HepG2 (cell line): ENCODE measurements at regions not wholly inside any gene's neighbourhood (a gene's known extent, or its start where the extent isn't known, plus 50 kb on each side); places are given as distances from the start of the nearest gene placed in this dataset.

Source experiments
- ATAC-seq: fragments of 200-7000 bp; cut with Tn5 transposase; 3 replicates; pipeline ENCODE4 v1.9.1; 2020; ENCODE audit warnings: mild to moderate bottlenecking, moderate library complexity
- BruUV-seq: library from RNA; stranded (reverse); fragments of 400-500 nt; replicated peaks from 2 replicates; lab custom pipeline; 2021; lab: Mats Ljungman, UMichigan
- CTCF ChIA-PET: fragments of 300-600 bp; formaldehyde crosslinking; extraction: SDS; loops from one replicate; lab custom pipeline; 2021; ENCODE audit warnings: low total read pairs, inconsistent platforms, low intra/inter-chr PET ratio; lab: Yijun Ruan, JAX
- POLR2A ChIA-PET: fragments of 350-600 bp; sonication (Branson Sonifier 250); formaldehyde crosslinking; loops from one replicate; lab custom pipeline; 2020; ENCODE audit warnings: antibody characterized with exemption, inconsistent platforms; lab: Yijun Ruan, JAX
- DNase-seq: peaks from one replicate; pipeline ENCODE4 v3.0.0-alpha.2; 2015; ENCODE audit warnings: low spot score
- FAIRE-seq: peaks from 3 replicates; lab custom pipeline; 2011; peaks lifted over from hg19 to GRCh38; lab: Jason Lieb, UNC
- H2AFZ ChIP-seq: one replicate; pipeline ENCODE4 v1.6.1; 2011; ENCODE audit warnings: low read length, inconsistent platforms
- H3K27ac ChIP-seq: fragments of 300-600 bp; 3 replicates; pipeline ENCODE4 v1.8.0; 2011; ENCODE audit warnings: mixed run types, mild to moderate bottlenecking, mixed read lengths, low read length, inconsistent platforms; ENCODE audit not compliant: insufficient read depth; ENCODE audit errors: extremely low read length
- H3K27me3 ChIP-seq, 2 experiments: fragments of 200-600 bp in 1 of 2; 2 replicates in 1 of 2; 3 replicates in 1 of 2; pipeline versions ENCODE4 v1.6.0 to v1.8.0; 2011; ENCODE audit warnings: low read length in 2 of 2, mild to moderate bottlenecking in 2 of 2, moderate library complexity in 2 of 2, inconsistent platforms in 1 of 2; ENCODE audit not compliant: insufficient read depth in 2 of 2, control insufficient read depth in 1 of 2
- H3K36me3 ChIP-seq, 2 experiments: fragments of 200-600 bp in 1 of 2; replicated peaks in 1 of 2; 2 replicates in 1 of 2; 3 replicates in 1 of 2; pipeline versions ENCODE4 v1.5.1 to v1.8.0; 2011; ENCODE audit warnings: low read length in 2 of 2, inconsistent platforms in 1 of 2; ENCODE audit not compliant: insufficient read depth in 2 of 2, control insufficient read depth in 1 of 2
- H3K4me1 ChIP-seq: 2 replicates; pipeline ENCODE4 v1.5.1; 2012; ENCODE audit warnings: low read length, inconsistent platforms; ENCODE audit not compliant: insufficient read depth
- H3K4me2 ChIP-seq: 2 replicates; pipeline ENCODE4 v1.6.0; 2011; ENCODE audit warnings: low read depth, low read length, inconsistent platforms
- H3K4me3 ChIP-seq, 3 experiments: fragments of 200-600 bp in 1 of 3; sonication (generic), shearing (Covaris generic) in 1 of 3; replicated peaks in 1 of 3; 2 replicates each; pipeline ENCODE4 v1.5.1; 2011 to 2016; ENCODE audit warnings: low read length in 3 of 3, inconsistent platforms in 2 of 3, low read depth in 2 of 3, mild to moderate bottlenecking in 2 of 3, control low read depth in 1 of 3, mixed read lengths in 1 of 3; ENCODE audit not compliant: insufficient read depth in 1 of 3
- H3K79me2 ChIP-seq: one replicate; pipeline ENCODE4 v1.6.1; 2011; ENCODE audit warnings: low read length, inconsistent platforms; ENCODE audit not compliant: insufficient read depth
- H3K9ac ChIP-seq: 2 replicates; pipeline ENCODE4 v1.6.0; 2011; ENCODE audit warnings: mild to moderate bottlenecking, low read depth, low read length, inconsistent platforms; ENCODE audit not compliant: insufficient read depth
- H3K9me3 ChIP-seq: 2 replicates; pipeline ENCODE4 v1.5.1; 2012; ENCODE audit warnings: mild to moderate bottlenecking, low read length
- H4K20me1 ChIP-seq: 2 replicates; pipeline ENCODE4 v1.6.0; 2011; ENCODE audit warnings: inconsistent platforms, mild to moderate bottlenecking, low read length, moderate library complexity; ENCODE audit not compliant: insufficient read depth
- ATF7 ChIP-seq, 2 experiments: fragments of 450-650 bp in 1 of 2; sonication (generic) in 1 of 2; formaldehyde crosslinking in 1 of 2; IDR thresholded peaks; 2 replicates each; pipeline versions ENCODE4 v1.4.0 to v1.6.1; 2016 to 2020; ENCODE audit warnings: antibody characterized with exemption in 1 of 2, mild to moderate bottlenecking in 1 of 2, missing genetic modification reagents in 1 of 2
- GABPA ChIP-seq, 2 experiments: IDR thresholded peaks; 2 replicates each; pipeline ENCODE4 v1.6.1; 2011 to 2016; ENCODE audit warnings: low read depth in 2 of 2, low read length in 1 of 2, missing biosample characterization in 1 of 2, missing genetic modification characterization in 1 of 2
- HNRNPUL1 ChIP-seq: fragments of 200-400 bp; formaldehyde crosslinking; IDR thresholded peaks from 2 replicates; pipeline ENCODE4 v1.6.1; 2017; ENCODE audit warnings: low read depth, mild to moderate bottlenecking, low read length, moderate library complexity
- HOMEZ ChIP-seq: IDR thresholded peaks from 2 replicates; pipeline ENCODE4 v1.6.1; 2016; ENCODE audit warnings: low read depth
- IKZF4 ChIP-seq: sonication (generic); formaldehyde crosslinking; IDR thresholded peaks from 2 replicates; pipeline ENCODE4 v1.5.1; 2020; ENCODE audit warnings: borderline replicate concordance, mild to moderate bottlenecking, low read depth, missing genetic modification reagents; ENCODE audit errors: not compliant biosample characterization
- KAT7 ChIP-seq: IDR thresholded peaks from 2 replicates; pipeline ENCODE4 v1.6.1; 2018; ENCODE audit warnings: borderline replicate concordance, missing compliant biosample characterization
- STAT5B ChIP-seq: sonication (generic); formaldehyde crosslinking; IDR thresholded peaks from 2 replicates; pipeline ENCODE4 v1.4.0; 2020; ENCODE audit warnings: missing genetic modification reagents
- THAP7 ChIP-seq: sonication (generic); formaldehyde crosslinking; IDR thresholded peaks from 2 replicates; pipeline ENCODE4 v1.8.1; 2023; ENCODE audit warnings: mild to moderate bottlenecking, missing genetic modification reagents
- TP53 ChIP-seq: sonication (generic); formaldehyde crosslinking; conservative IDR thresholded peaks from 2 replicates; pipeline ENCODE4 v1.4.0; 2020; ENCODE audit warnings: missing genetic modification reagents
- ZFP36 ChIP-seq: fragments of 150-350 bp; IDR thresholded peaks from 2 replicates; pipeline ENCODE4 v1.6.1; 2018; ENCODE audit warnings: borderline replicate concordance, low read length, low read depth; ENCODE audit not compliant: partially characterized antibody
- ZNF143 ChIP-seq: sonication (generic); formaldehyde crosslinking; IDR thresholded peaks from 2 replicates; pipeline ENCODE4 v1.4.0; 2020; ENCODE audit warnings: missing genetic modification reagents
- ZNF292 ChIP-seq: sonication (generic); formaldehyde crosslinking; IDR thresholded peaks from 2 replicates; pipeline ENCODE4 v1.8.1; 2022; ENCODE audit warnings: mild to moderate bottlenecking, low read depth, missing genetic modification reagents, borderline replicate concordance
- ZNF343 ChIP-seq: sonication (generic); formaldehyde crosslinking; IDR thresholded peaks from 2 replicates; pipeline ENCODE4 v1.4.0; 2020; ENCODE audit warnings: mild to moderate bottlenecking, missing genetic modification reagents
- ZNF350 ChIP-seq: sonication (generic); formaldehyde crosslinking; IDR thresholded peaks from 2 replicates; pipeline ENCODE4 v1.4.0; 2020; ENCODE audit warnings: mild to moderate bottlenecking, low read depth, missing genetic modification reagents, borderline replicate concordance
- ZNF564 ChIP-seq: sonication (generic); formaldehyde crosslinking; IDR thresholded peaks from 2 replicates; pipeline ENCODE4 v1.8.1; 2023; ENCODE audit warnings: mild to moderate bottlenecking, missing genetic modification reagents
- ZNF691 ChIP-seq: sonication (generic); formaldehyde crosslinking; IDR thresholded peaks from 2 replicates; pipeline ENCODE4 v1.4.0; 2020; ENCODE audit warnings: missing genetic modification reagents, low read depth, mild to moderate bottlenecking, borderline replicate concordance
- ZNF703 ChIP-seq: sonication (generic); formaldehyde crosslinking; IDR thresholded peaks from 2 replicates; pipeline ENCODE4 v1.5.1; 2020; ENCODE audit warnings: missing genetic modification reagents, mild to moderate bottlenecking, moderate library complexity, borderline replicate concordance
- WGBS: methylation state at CpG from one replicate; pipeline ENCODE4 v1.1.6; 2017; ENCODE audit warnings: low lambda C conversion rate; 5-methylcytosine and 5-hydroxymethylcytosine counted together
- in situ Hi-C: cut with HindIII; loops from 2 replicates; pipeline ENCODE4 v1.10.0; 2017; ENCODE audit warnings: low pct_unique_long_range_greater_than_20kb; ENCODE audit not compliant: extremely low pct_ligation_motif_present
- intact Hi-C: fragments of 100-400 bp; cut with micrococcal nuclease; formaldehyde crosslinking; loops from one replicate; pipeline ENCODE4 v1.10.0; 2022; ENCODE audit not compliant: unreplicated experiment

DNA sequence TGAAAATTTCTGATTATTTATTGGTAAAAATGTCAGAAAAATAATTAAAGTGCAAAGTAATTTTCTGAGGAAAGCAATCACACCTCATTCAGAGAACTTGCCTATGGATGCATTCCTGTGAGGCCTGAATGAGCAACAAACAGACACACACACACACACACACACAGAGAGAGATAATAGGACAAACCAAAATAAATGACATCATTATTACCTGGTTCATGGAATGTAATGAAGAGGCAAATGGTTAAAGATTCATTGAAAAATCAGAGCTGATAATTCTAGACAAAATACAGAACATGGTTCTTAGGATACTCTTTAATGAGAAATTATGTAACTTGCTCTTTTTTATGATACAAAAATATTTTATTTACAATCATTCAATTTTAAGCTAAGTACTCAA, 490.6 kb upstream of the POU3F2 start:
- DNase-seq (no peak), FAIRE-seq (no peak), ATAC-seq (no peak)
- H3K9ac ChIP-seq: no peak overlapping the region
- intact Hi-C loops: no loop called here
- ChIA-PET CTCF (no interaction called here), POLR2A (no interaction called here)
- no peak overlapping the region for H3K4me2 ChIP-seq
- no peaks in the 10 kb centered on the region for H3K36me3 ChIP-seq
- no peak overlapping the region for H2AFZ ChIP-seq
- H3K27ac ChIP-seq: no peak overlapping the region
- no peaks in the 10 kb centered on the region for H3K4me1 ChIP-seq
- H3K9me3 ChIP-seq: no peaks in the 10 kb centered on the region
- in situ Hi-C loops: no loop called here
- no peak overlapping the region for H3K4me3 ChIP-seq
- no TSS peak for BruUV-seq
- TF ChIP-seq KAT7 (CRISPR knock-in tag) (no peak), ATF7 (IDR thresholded peaks at IDR 0.05) (peak; percentile 91), ATF7 (CRISPR knock-in tag; IDR thresholded peaks at IDR 0.05) (no peak), HOMEZ (CRISPR knock-in tag) (no peak)
- H4K20me1 ChIP-seq: no peaks in the 10 kb centered on the region
- no peaks in the 10 kb centered on the region; a peak in 1 of 5 replicates for H3K27me3 ChIP-seq
- H3K79me2 ChIP-seq: no peaks in the 10 kb centered on the region

- no peaks in the 10 kb centered on the region for H3K27me3 ChIP-seq
- H3K79me2 ChIP-seq: no peaks in the 10 kb centered on the region
- H2AFZ ChIP-seq: no peak overlapping the region
- in situ Hi-C loops: no loop called here
- H3K4me1 ChIP-seq: no peaks in the 10 kb centered on the region
- no peaks in the 10 kb centered on the region for H3K9me3 ChIP-seq
- H3K9ac ChIP-seq: no peak overlapping the region
- FAIRE-seq: no peak
- no peaks in the 10 kb centered on the region for H4K20me1 ChIP-seq
- WGBS: 47% methylated on average over 2 of the region's 2 CpGs
- CTCF ChIA-PET: no interaction called here
- no peak overlapping the region for H3K4me3 ChIP-seq
- no TSS peak for BruUV-seq
- no peak for DNase-seq
- ATAC-seq: no peak
- intact Hi-C loops: no loop called here
- H3K36me3 ChIP-seq: no peaks in the 10 kb centered on the region
- no peak overlapping the region for H3K27ac ChIP-seq
- H3K4me2 ChIP-seq: no peak overlapping the region
- POLR2A ChIA-PET: no interaction called here
- TF ChIP-seq GABPA (IDR thresholded peaks at IDR 0.05; ENCODE audit: low read depth, low read length) (no peak), GABPA (CRISPR knock-in tag; IDR thresholded peaks at IDR 0.05; ENCODE audit: low read depth) (no peak), THAP7 (no peak), ZNF143 (CRISPR knock-in tag) (no peak), ZFP36 (no peak), TP53 (CRISPR knock-in tag) (no peak), HNRNPUL1 (no peak), ZNF292 (CRISPR knock-in tag) (no peak), ZNF703 (CRISPR knock-in tag) (no peak), STAT5B (CRISPR knock-in tag) (no peak), ZNF691 (CRISPR knock-in tag) (no peak), IKZF4 (CRISPR knock-in tag) (no peak), ZNF343 (CRISPR knock-in tag) (no peak), ZNF564 (CRISPR knock-in tag) (no peak), ZNF350 (CRISPR knock-in tag) (no peak)
Measured at GRCh38 chr6:98352348-98352747, 482.0 kb upstream of the POU3F2 start.
